D721Med (cell line): ENCODE measurements at regions not wholly inside any gene's neighbourhood (a gene's known extent, or its start where the extent isn't known, plus 50 kb on each side); places are given as distances from the start of the nearest gene placed in this dataset.

Experiments
- DNase-seq: peaks from one replicate; pipeline ENCODE4 v3.0.0; 2011; ENCODE audit warnings: low spot score; ENCODE audit not compliant: insufficient read length
- FAIRE-seq: peaks from 2 replicates; lab custom pipeline; 2011; peaks lifted over from hg19 to GRCh38; lab: Jason Lieb, UNC
- CTCF ChIP-seq: IDR thresholded peaks from 2 replicates; pipeline ENCODE4 v1.5.1; 2012; ENCODE audit warnings: mild to moderate bottlenecking, control low read depth; ENCODE audit not compliant: insufficient read depth; ENCODE audit errors: missing control alignments

GRCh38 chr13:104900191-104900817 is 1635.2 kb downstream of the EFNB2 start:
- FAIRE-seq (no peak), DNase-seq (no peak)
- TF ChIP-seq CTCF: no peak

- DNase-seq (no peak), FAIRE-seq (no peak)
- TF ChIP-seq CTCF: no peak
Measured at GRCh38 chr13:104898484-104898883, 1637.0 kb downstream of the EFNB2 start.

- FAIRE-seq (no peak), DNase-seq (no peak)
- no peak for TF ChIP-seq CTCF
Measured at GRCh38 chr13:104895521-104895920, 1639.9 kb downstream of the EFNB2 start.

DNA sequence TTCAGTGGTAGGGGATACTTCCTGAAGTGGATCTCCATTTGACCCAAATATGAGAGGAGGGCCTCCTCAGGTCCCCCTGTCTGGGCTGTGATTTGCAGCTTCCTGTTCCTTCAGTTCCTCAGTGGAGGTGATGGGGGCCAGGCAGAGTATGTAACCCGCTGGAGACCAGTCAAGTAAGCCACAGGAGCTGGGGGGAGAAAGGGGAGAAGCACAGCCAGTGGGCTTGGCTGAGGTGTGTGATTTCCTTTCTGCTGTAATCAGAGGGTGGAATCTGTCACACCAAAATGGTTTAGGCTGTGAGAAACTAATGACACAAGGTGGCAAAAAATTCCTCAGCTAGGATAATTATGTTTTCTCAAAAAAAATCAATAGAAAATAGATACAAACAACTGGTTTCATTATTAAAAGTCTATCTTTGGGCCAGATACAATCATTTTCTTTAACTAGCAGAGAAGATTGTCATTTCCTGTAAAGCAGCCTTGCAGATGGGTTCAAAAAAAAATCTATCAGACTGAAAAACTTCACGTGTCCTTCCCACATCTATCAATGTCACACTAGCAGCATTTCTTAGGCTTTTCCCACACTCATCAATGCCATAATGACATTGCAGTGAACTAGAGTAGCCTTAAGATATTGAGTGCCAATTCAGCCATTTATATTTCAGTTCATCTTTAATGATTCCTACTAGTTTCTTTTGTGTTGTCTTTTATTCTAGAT is 1660.3 kb downstream of the EFNB2 start:
- DNase-seq: no peak
- no peak for TF ChIP-seq CTCF
- no peak for FAIRE-seq

- FAIRE-seq: no peak
- DNase-seq: no peak
- no peak for TF ChIP-seq CTCF
Measured at GRCh38 chr13:104872153-104872552, 1663.3 kb downstream of the EFNB2 start.

DNA sequence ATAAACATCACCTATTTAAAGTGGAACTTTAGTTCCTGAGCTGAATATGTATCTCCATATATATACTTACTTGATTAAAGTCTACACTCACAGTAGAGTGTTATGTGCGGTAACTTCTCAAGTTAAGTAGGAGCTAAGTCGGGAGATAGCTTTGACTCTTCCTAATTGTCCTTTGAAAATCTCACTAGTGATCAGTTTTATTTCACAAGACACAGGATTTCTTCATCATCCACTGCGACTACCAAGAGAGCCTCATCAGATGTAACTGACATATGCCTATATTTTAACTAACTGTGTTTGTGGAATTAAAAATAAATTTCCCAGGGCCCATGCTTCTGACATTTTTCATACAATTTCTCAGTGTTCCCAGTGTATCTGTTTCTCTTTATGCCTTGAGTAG is 1664.0 kb downstream of the EFNB2 start:
- TF ChIP-seq CTCF: no peak
- FAIRE-seq (no peak), DNase-seq (no peak)

DNA sequence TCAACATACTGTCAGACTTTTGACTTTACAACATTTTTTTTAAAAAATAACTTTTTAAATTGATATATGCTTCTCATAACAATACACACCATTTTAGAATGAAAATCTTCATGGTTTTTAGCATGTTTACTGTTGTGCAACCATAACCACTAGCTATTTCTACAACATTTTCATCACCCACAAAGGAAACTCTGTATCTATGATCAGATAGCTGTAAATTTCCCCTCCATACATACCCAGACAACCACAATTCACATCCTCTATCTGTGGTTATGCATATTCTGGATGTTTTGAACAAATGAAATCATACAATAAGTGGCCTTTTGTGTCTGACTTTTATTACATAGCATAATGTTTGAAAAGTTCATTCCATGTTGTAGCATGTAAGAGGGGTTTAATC is 1666.0 kb downstream of the EFNB2 start:
- DNase-seq: no peak
- FAIRE-seq: no peak
- TF ChIP-seq CTCF: no peak
